Activated B cell treated with CpG ODN at 0.5 μM for 24 hours (primary cell): ENCODE measurements at regions not wholly inside any gene's neighbourhood (a gene's known extent, or its start where the extent isn't known, plus 50 kb on each side); places are given as distances from the start of the nearest gene placed in this dataset.

Experiments used
- ATAC-seq: fragments of 200-7000 bp; cut with Tn5 transposase; one replicate; pipeline ENCODE4 v1.10.0; 2021; ENCODE audit warnings: low read depth, mild to moderate bottlenecking, moderate library complexity
- CTCF ChIA-PET: fragments of 350-600 bp; sonication (Branson Sonifier 250); formaldehyde crosslinking; loops from one replicate; lab custom pipeline; 2021; ENCODE audit warnings: antibody characterized with exemption; lab: Charles Lee
- POLR2A ChIA-PET: fragments of 350-600 bp; sonication (Branson Sonifier 250); formaldehyde crosslinking; loops from one replicate; lab custom pipeline; 2021; ENCODE audit warnings: antibody characterized with exemption; lab: Charles Lee
- DNase-seq: peaks from one replicate; pipeline ENCODE4 v3.0.0; 2022
- H3K27ac Mint-ChIP-seq: one replicate; pipeline ENCODE4 v1.8.0; 2020; ENCODE audit warnings: mixed read lengths
- H3K27me3 Mint-ChIP-seq: one replicate; pipeline ENCODE4 v1.8.0; 2021; ENCODE audit warnings: mixed read lengths
- H3K36me3 Mint-ChIP-seq: one replicate; pipeline ENCODE4 v1.8.0; 2021; ENCODE audit warnings: low read depth, mixed read lengths
- H3K4me1 Mint-ChIP-seq: one replicate; pipeline ENCODE4 v1.8.0; 2021; ENCODE audit warnings: mixed read lengths
- H3K4me3 Mint-ChIP-seq: one replicate; pipeline ENCODE4 v1.8.0; 2020; ENCODE audit warnings: mild to moderate bottlenecking, mixed read lengths
- H3K9me3 Mint-ChIP-seq: one replicate; pipeline ENCODE4 v1.8.0; 2020; ENCODE audit warnings: mixed read lengths
- intact Hi-C: fragments of 100-400 bp; cut with micrococcal nuclease; formaldehyde crosslinking; loops from one replicate; pipeline ENCODE4 v1.15.1; 2024
- TF ChIP-seq, protein P1 (sequence below): fragments of 200-600 bp; IDR thresholded peaks from one replicate; pipeline ENCODE4 v1.8.0; 2022; ENCODE audit warnings: antibody characterized with exemption, mild to moderate bottlenecking

DNA sequence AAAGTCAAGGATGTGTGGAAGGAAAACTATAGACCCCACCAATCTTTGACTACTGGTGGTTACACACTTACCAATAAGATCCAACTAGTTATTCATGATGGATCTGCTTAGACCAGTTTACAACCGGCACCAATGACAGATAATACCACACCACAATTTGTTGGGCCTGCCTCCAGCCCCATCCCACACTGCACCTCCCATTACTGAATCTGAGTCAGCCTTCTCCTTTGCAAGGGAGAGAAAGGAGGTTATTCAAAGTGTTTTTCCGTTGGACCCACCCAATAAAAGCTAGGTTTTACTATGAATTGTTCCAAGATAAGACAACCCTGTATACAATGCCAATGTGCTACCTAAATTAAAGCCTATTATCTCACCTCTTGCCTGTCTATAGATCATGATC lies 453.5 kb downstream of the MTRR start:
- Mint-ChIP-seq H3K27ac (no peak overlapping the region), H3K27me3 (no peaks in the 10 kb centered on the region), H3K4me1 (no peaks in the 10 kb centered on the region), H3K4me3 (no peak overlapping the region), H3K9me3 (no peaks in the 10 kb centered on the region), H3K36me3 (no peaks in the 10 kb centered on the region)
- DNase-seq (no peak), ATAC-seq (no peak)
- CTCF ChIA-PET: no interaction called here
- intact Hi-C loops: no loop called here
- POLR2A ChIA-PET: no interaction called here
- TF ChIP-seq, protein P1, sequence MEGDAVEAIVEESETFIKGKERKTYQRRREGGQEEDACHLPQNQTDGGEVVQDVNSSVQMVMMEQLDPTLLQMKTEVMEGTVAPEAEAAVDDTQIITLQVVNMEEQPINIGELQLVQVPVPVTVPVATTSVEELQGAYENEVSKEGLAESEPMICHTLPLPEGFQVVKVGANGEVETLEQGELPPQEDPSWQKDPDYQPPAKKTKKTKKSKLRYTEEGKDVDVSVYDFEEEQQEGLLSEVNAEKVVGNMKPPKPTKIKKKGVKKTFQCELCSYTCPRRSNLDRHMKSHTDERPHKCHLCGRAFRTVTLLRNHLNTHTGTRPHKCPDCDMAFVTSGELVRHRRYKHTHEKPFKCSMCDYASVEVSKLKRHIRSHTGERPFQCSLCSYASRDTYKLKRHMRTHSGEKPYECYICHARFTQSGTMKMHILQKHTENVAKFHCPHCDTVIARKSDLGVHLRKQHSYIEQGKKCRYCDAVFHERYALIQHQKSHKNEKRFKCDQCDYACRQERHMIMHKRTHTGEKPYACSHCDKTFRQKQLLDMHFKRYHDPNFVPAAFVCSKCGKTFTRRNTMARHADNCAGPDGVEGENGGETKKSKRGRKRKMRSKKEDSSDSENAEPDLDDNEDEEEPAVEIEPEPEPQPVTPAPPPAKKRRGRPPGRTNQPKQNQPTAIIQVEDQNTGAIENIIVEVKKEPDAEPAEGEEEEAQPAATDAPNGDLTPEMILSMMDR: no peak

GRCh38 chr5:8327016-8327415 lies 458.1 kb downstream of the MTRR start:
- no peak overlapping the region for H3K4me3 Mint-ChIP-seq
- no peak for ATAC-seq
- no peaks in the 10 kb centered on the region for H3K4me1 Mint-ChIP-seq
- H3K27ac Mint-ChIP-seq: no peak overlapping the region
- H3K27me3 Mint-ChIP-seq: no peaks in the 10 kb centered on the region
- no peaks in the 10 kb centered on the region for H3K9me3 Mint-ChIP-seq
- intact Hi-C loops: no loop called here
- no peaks in the 10 kb centered on the region for H3K36me3 Mint-ChIP-seq
- no peak for DNase-seq
- CTCF ChIA-PET: no interaction called here
- POLR2A ChIA-PET: no interaction called here
- TF ChIP-seq, protein P1: no peak

DNA sequence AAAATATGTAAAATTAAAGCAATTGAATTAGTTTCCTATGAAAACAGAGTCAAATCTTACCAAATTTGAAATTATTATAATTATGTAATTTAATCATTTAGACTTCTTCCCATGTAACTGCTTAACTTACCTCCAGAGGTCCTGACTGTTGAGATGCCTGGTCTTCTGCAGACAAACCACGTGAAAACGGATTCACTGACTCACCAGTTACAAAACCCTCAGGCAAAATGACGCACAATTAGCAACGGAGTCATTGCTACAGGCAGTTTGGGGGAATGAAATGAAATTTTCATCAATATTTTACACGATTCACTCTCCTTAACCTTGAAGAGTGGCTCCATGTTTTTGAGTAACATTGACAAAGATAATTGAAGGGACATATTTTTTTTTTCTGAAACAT lies 460.8 kb downstream of the MTRR start:
- ChIA-PET CTCF (no interaction called here), POLR2A (no interaction called here)
- intact Hi-C loops: no loop called here
- TF ChIP-seq, protein P1: no peak
- Mint-ChIP-seq H3K27me3 (no peaks in the 10 kb centered on the region), H3K27ac (no peak overlapping the region), H3K36me3 (no peaks in the 10 kb centered on the region), H3K9me3 (no peaks in the 10 kb centered on the region), H3K4me1 (no peaks in the 10 kb centered on the region), H3K4me3 (no peak overlapping the region)
- ATAC-seq (no peak), DNase-seq (no peak)

DNA sequence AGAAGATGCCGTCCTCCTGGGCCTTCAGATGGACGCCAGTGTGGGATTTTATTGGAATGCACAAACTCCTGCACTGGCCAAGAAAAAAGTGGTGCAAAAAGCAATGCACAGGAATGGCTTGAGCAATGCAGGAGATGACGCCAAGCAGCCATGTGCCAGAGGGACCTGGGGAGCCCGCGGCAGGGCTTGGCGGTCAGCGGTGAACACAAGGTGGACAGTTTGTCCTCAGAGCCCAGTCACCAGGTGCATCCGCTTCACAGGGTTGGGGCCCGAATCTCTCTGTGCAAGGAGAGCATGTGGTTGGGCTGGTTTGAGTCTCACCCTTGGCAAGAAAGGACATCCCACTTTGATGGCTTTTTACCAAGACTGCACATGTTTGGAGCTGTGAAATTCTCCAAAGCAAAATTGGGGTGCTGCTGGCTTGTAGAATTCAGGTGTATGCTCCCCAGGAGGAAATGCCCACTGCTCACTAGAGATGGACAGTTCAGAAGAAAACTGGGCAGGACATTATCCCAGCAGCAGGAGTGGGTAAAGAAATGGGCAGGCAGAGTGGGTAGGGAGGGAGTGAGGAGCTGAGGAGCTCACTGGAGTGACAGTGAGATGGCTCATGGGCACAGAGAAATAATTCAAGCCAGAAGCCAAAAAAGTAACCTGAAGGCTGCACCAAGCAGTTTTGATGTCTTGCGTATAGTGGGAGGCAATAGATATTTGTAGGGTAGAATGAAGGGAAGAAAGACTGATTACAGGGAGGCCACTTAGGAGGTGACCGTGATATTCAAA lies 463.9 kb downstream of the MTRR start:
- H3K4me3 Mint-ChIP-seq: no peak overlapping the region

GRCh38 chr5:8333485-8333884 lies 464.5 kb downstream of the MTRR start:
- Mint-ChIP-seq H3K4me1 (no peaks in the 10 kb centered on the region), H3K4me3 (no peak overlapping the region), H3K27me3 (no peaks in the 10 kb centered on the region), H3K9me3 (no peaks in the 10 kb centered on the region), H3K27ac (no peak overlapping the region), H3K36me3 (no peaks in the 10 kb centered on the region)
- intact Hi-C loops: no loop called here
- CTCF ChIA-PET: no interaction called here
- TF ChIP-seq, protein P1: no peak
- no peak for DNase-seq
- no peak for ATAC-seq
- POLR2A ChIA-PET: no interaction called here

More for the DNA sequence above, 463.9 kb downstream of the MTRR start:
- intact Hi-C loops: no loop called here
- ChIA-PET CTCF (no interaction called here), POLR2A (no interaction called here)
- TF ChIP-seq, protein P1: no peak
- no peak for DNase-seq
- Mint-ChIP-seq H3K27ac (no peak overlapping the region), H3K36me3 (no peaks in the 10 kb centered on the region), H3K9me3 (no peaks in the 10 kb centered on the region), H3K4me1 (no peaks in the 10 kb centered on the region), H3K27me3 (no peaks in the 10 kb centered on the region)
- ATAC-seq: no peak
